IPS-15b (cell line): ENCODE measurements at regions not wholly inside any gene's neighbourhood (a gene's known extent, or its start where the extent isn't known, plus 50 kb on each side); places are given as distances from the start of the nearest gene placed in this dataset.
"Not testable (repeated sequence)": the region's sequence is repeated elsewhere in the genome, so short reads cannot be mapped to it uniquely, and the experiment has no call there.

ENCODE experiments used
- H3K27me3 ChIP-seq: one replicate; pipeline ENCODE4 v1.6.1; 2013; ENCODE audit warnings: low read length; ENCODE audit not compliant: control insufficient read depth, insufficient read depth
- H3K36me3 ChIP-seq: one replicate; pipeline ENCODE4 v1.6.1; 2013; ENCODE audit warnings: low read length; ENCODE audit not compliant: control insufficient read depth, insufficient read depth
- H3K4me1 ChIP-seq: one replicate; pipeline ENCODE4 v1.6.1; 2013; ENCODE audit warnings: mild to moderate bottlenecking, low read length; ENCODE audit not compliant: control insufficient read depth, insufficient read depth
- H3K4me3 ChIP-seq: one replicate; pipeline ENCODE4 v1.5.1; 2013; ENCODE audit warnings: low read depth, low read length
- H3K9ac ChIP-seq: one replicate; pipeline ENCODE4 v1.6.1; 2013; ENCODE audit warnings: low read depth, mild to moderate bottlenecking, low read length
- H3K9me3 ChIP-seq: one replicate; pipeline ENCODE4 v1.6.1; 2013; ENCODE audit warnings: mild to moderate bottlenecking, low read length; ENCODE audit not compliant: control insufficient read depth, insufficient read depth

DNA sequence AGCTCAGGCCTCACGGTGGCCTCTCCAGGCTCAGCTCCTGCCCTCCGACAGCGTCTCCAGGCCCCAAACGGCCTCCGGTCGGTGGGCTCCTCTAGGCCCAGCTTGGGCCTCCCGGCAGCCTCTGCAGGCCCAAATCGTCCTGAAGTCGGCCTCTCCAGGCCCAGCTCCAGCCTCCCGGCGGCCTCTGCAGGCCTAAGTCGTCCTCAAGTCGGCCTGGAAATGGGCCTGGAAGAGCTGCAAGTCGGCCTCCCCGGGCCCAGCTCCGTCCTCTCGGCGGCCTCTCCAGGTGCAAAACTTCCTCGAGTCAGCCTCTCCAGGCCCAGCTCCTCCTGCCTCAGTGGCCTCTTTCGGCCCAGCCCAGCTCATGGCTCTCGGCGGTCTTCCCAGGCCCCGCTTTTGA, 156.2 kb upstream of the CDK13 start:
- not testable (repeated sequence) for H3K9me3 ChIP-seq, H3K4me3 ChIP-seq, H3K36me3 ChIP-seq

DNA sequence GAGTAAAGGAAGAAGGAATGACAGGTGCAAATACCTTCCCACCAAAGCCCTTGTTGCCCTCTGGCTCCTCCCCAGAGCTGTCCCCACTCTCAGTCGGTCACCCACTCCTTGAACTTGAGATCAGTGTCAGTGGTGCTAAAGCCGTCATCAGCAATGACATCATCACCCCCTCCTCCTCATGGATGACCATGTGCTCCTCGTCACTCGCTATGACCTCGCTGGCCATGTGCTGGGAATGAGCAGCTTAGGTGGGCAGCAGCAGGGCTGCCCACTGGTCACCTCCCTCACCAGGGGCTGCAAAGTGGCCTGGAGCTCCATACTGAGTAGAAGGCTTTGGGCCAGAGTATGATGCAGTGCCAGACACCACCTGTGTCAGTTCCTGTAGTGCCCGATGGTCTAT, 153.1 kb upstream of the CDK13 start:
- H3K9me3 ChIP-seq, H3K4me3 ChIP-seq, H3K9ac ChIP-seq, H3K4me1 ChIP-seq, H3K27me3 ChIP-seq, H3K36me3 ChIP-seq: not testable (repeated sequence)

More for the DNA sequence above, 156.2 kb upstream of the CDK13 start:
- H3K27me3 ChIP-seq, H3K4me1 ChIP-seq, H3K9ac ChIP-seq: not testable (repeated sequence)

DNA sequence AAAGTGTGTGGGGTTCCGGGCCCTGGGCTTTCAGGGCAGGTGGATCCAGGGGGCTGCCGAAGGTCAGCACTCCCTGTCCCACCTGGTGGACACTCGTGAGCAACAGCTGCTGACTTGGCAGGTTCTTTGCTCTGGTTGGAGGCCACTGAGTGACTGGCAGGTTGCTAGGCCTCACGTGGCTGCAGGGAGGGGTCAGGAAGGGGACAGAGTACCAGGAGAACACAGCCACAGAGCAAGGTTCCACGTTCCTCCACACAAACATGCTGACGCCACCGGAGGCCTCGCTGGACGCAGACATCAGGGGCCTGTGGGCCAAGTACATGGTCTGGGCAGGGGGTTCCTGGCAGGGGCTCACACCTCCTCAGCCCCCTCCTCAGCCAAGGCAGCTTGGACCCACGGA, 152.0 kb upstream of the CDK13 start:
- H3K4me1 ChIP-seq, H3K9ac ChIP-seq, H3K27me3 ChIP-seq, H3K9me3 ChIP-seq, H3K4me3 ChIP-seq, H3K36me3 ChIP-seq: not testable (repeated sequence)

- no peak overlapping the region for H3K9ac ChIP-seq
- no peaks in the 10 kb centered on the region for H3K27me3 ChIP-seq
- H3K36me3 ChIP-seq = no peaks in the 10 kb centered on the region
- H3K9me3 ChIP-seq = no peaks in the 10 kb centered on the region
- no peaks in the 10 kb centered on the region for H3K4me1 ChIP-seq
- H3K4me3 ChIP-seq = no peak overlapping the region
Observed at GRCh38 chr7:39808796-39809481, 141.1 kb upstream of the CDK13 start.

GRCh38 chr7:39810204-39810642, 139.8 kb upstream of the CDK13 start:
- Histone ChIP-seq H3K9me3 (no peaks in the 10 kb centered on the region), H3K4me3 (no peak overlapping the region), H3K36me3 (no peaks in the 10 kb centered on the region), H3K9ac (no peak overlapping the region), H3K27me3 (no peaks in the 10 kb centered on the region), H3K4me1 (no peaks in the 10 kb centered on the region)

GRCh38 chr7:39810710-39811109, 139.3 kb upstream of the CDK13 start:
- H3K4me1 ChIP-seq = no peaks in the 10 kb centered on the region
- H3K4me3 ChIP-seq = no peak overlapping the region
- no peaks in the 10 kb centered on the region for H3K27me3 ChIP-seq
- H3K9me3 ChIP-seq = no peaks in the 10 kb centered on the region
- no peaks in the 10 kb centered on the region for H3K36me3 ChIP-seq
- no peak overlapping the region for H3K9ac ChIP-seq

GRCh38 chr7:39811161-39811614, 138.9 kb upstream of the CDK13 start:
- H3K36me3 ChIP-seq = no peaks in the 10 kb centered on the region
- H3K9ac ChIP-seq = no peak overlapping the region
- H3K4me3 ChIP-seq = no peak overlapping the region
- no peaks in the 10 kb centered on the region for H3K9me3 ChIP-seq
- no peaks in the 10 kb centered on the region for H3K27me3 ChIP-seq
- H3K4me1 ChIP-seq = no peaks in the 10 kb centered on the region

GRCh38 chr7:39816462-39817060, 133.5 kb upstream of the CDK13 start:
- Histone ChIP-seq H3K9ac (no peak overlapping the region), H3K4me3 (no peak overlapping the region), H3K9me3 (no peaks in the 10 kb centered on the region), H3K4me1 (no peaks in the 10 kb centered on the region), H3K36me3 (no peaks in the 10 kb centered on the region), H3K27me3 (no peaks in the 10 kb centered on the region)

- Histone ChIP-seq H3K36me3 (no peaks in the 10 kb centered on the region), H3K9ac (no peak overlapping the region), H3K4me1 (no peaks in the 10 kb centered on the region), H3K9me3 (no peaks in the 10 kb centered on the region), H3K27me3 (no peaks in the 10 kb centered on the region), H3K4me3 (no peak overlapping the region)
Observed at GRCh38 chr7:39819514-39819913, 130.5 kb upstream of the CDK13 start.

DNA sequence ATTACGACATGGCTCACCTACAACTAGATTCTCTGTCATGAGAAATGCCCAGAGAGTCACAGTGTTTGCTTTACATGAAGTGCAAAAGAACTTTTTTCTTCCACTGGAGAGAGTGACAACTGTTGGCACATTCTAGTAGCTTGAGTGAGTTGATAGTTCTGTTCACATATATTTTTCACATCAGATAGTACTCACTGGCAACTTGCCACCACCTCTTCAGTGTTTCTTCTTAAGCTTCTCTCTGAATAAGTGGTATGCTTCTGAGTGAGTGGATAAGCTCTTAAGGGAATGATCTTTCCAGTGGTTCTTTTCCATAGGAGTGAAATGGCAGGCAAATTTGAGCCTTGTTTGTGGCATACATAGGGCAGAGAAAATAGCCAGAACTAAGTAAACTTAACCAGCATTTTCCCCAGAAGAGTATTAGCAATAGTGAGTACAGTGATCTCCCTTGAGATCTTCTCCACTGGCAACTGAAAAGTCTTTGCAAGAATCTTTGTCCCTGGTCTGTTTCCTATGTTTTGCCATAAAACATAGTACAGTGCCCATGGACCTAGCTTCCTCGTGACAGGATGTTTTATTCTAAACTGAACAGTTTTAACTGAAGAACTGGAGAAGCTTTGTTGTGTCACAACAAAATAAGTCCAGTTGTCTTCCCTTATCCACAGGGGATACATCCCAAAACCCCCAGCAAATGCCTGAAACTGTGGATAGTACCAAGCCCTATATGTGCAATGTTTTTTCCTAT, 125.4 kb upstream of the CDK13 start:
- H3K36me3 ChIP-seq = no peaks in the 10 kb centered on the region
- H3K4me3 ChIP-seq = no peak overlapping the region
- H3K9ac ChIP-seq = no peak overlapping the region
- no peaks in the 10 kb centered on the region for H3K9me3 ChIP-seq
- H3K27me3 ChIP-seq = no peaks in the 10 kb centered on the region
- peaks cover 6% of the 10 kb centered on the region for H3K4me1 ChIP-seq

- peaks cover 6% of the 10 kb centered on the region for H3K4me1 ChIP-seq
- no peaks in the 10 kb centered on the region for H3K27me3 ChIP-seq
- no peaks in the 10 kb centered on the region for H3K36me3 ChIP-seq
- no peak overlapping the region for H3K9ac ChIP-seq
- H3K9me3 ChIP-seq = no peaks in the 10 kb centered on the region
- no peak overlapping the region for H3K4me3 ChIP-seq
Observed at GRCh38 chr7:39825401-39825980, 124.6 kb upstream of the CDK13 start.
